ENCODE measurements at regions not wholly inside any gene's neighbourhood (a gene's known extent, or its start where the extent isn't known, plus 50 kb on each side); places are given as distances from the start of the nearest gene placed in this dataset.

DNA sequence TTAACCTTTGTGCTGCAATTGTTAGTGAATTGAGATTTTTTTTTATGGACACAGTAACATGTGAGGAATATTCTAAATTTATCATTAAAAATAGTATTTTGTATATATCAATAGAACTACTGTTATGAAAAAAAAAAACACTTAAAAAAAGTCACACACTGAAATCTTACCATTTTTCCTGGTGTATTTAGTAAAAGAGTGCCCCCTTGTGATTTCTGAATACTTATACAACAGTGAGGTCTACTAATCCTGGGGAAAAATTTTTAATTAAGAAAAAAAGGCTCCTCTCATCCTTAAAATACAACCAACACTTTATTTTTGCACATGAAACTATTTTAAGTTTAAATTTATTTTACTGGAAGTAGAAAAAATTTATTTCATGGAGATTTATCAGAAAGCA is 56.4 kb upstream of the SPOCK3 start:
- DNase-seq, result no peak

DNA sequence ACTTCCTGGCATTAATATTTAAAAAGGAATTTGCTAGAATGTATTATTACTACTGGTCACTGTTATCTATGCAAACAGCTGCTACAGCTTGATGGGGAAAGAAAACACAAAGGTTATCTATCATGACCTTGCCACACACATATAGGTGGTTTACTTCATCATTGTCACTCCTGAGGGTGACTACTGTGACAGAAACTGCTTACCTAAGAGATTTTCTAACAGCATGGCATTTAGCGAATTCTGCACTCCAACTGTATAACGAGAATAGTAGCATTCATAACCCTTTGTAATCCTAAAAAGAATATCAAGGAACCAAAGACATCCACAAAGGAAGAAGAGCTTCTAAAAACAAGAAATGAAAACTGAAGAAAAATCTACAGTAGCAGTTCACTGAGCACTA is 74.6 kb upstream of the SPOCK3 start:
- DNase-seq, result no peak

DNA sequence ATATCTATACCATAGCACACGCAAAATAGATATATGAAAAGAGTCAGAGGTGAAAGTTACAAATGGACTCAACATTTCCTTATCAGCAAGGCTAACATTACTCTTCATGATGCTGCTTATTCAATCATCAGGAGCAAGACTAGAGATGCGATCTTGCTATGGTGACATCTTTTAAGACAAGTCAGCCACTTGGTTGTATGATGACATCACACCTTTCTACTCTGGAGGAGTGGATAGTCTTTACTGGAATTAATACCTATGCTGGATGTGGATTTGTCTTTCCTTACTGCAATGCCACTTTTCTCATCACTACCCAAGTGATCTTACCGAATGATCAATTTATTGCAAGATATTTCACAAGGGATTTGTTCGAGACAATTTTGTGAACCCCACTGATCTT is 87.0 kb upstream of the SPOCK3 start:
- no peak for DNase-seq

DNA sequence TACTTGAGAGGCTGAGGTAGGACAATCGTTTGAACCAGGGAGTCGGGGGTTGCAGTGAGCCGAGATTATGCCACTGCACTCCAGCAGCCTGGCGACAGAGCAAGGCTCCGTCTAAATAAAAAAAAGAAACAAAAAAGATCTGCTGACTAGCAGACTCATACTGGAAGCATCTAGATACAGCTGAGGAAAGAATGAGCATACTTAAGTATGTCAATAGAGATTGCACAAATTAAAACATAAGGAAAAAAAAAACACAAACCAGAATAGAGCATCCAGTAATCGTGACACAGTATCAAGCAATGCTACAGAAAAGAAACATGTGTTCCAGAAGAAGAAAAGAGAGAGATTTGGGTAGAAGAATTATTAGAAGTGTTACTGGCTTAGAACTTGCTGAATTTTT is 105.5 kb upstream of the SPOCK3 start:
- no peak for DNase-seq

DNA sequence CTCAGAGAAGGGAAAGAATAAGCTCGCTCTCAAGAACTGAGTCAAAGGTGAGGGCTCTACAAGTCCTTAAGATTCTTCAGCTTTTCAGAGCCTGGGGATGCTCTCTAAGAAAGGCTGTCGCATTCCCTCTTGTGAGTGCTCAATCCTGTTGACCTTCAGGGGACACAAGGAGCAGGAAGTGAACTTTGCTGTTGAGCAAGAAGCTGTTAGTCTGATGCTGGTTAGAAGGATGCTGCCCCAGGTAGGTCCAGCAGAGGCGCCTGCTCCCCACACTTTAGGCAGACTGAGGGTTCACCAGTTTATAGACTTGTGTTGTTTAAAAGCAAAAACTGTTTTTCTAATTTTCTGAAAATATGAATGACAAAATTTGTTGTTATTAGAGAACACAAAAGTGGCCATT is 125.4 kb upstream of the SPOCK3 start:
- DNase-seq, result no peak

DNA sequence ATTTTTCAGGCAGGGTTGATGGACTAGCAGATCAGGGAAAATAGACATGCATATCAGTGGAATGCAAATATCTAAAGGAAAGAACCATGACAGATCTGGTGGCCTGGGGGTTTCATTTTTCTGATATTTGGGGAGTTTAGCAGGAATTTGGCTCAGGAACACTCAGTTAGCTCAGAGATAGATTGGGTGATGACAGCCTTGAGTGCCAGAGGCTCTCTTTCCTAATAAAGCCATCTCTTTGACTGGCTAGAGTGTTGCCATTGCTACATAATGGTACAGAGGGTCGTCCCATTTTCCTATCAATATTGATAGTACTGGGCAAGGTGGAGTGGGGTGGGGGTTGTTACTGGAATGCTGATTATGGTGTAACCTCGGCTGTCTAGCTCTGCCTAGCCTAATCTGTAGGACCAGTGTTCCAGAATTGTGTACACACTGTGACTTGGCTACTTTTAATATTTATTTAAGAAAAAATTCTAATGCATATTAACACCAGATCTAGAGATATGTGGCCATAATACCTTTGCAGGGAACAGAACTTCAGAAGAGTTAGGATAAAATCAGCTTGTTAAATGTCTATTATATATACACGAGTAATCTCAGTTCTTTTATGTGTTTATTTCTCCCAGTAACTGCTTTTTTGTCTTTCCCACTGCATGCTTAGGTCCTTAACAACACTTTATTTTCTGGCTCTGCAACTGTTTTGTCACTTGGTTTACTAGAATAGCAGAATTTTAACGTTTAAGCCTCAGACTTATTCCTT is 145.0 kb upstream of the SPOCK3 start:
- DNase-seq, result no peak

DNA sequence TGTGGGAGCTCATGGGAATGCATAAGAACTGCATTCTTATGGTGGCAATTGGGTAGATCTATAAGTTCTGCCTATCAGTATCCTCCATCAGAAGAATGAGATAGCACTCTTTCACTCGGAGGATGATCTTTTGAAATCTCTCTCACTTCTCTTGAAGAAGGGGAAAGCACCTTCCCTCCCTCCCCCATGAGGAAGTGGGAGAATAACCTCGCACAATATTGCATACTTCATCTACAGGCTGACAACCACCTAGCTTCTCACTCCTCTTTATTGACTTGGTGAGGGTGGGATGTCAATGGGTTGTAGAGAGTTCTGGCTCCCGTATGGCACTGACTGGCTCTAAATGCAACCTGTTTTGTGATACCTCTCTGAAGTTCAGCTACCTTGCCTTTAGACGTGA is 146.7 kb upstream of the SPOCK3 start:
- no peak for DNase-seq

DNA sequence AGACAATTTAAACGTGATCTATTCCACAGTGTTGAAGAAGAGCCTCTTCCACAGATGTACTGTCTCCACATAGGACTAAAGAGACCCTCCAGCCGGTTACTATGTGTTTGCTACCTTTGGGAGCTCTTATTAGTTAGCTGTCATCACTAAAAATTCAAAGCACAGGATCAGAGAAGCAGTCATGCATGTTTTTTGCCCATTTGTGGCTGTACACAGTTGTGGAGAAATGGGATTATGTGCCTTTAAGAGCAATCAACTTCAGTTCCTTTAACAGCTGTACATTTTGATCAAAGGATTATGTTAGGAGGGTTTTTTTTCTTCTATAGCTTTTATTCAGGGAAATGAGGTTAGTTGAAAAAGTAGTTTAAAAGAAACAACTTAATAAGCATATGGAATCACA is 149.0 kb upstream of the SPOCK3 start:
- DNase-seq, result no peak

DNA sequence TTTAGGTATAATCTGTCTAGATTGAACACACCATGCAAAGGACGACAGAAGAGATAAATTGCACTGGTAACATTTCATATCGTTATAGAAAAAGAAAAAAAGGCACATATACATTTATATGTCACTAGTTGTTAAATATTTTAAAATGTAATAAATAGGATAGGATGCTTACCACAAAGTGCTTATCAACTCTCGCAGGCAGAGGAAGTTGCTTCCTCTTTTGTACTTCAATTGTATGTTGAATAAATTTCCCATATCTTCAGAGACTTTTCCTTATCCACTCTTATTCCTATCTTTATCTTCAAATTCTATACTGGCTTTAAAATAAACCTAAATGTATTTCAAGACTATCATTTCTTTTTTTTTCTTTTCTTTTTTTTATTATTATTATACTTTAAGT is 163.3 kb upstream of the SPOCK3 start:
- no peak for DNase-seq

DNA sequence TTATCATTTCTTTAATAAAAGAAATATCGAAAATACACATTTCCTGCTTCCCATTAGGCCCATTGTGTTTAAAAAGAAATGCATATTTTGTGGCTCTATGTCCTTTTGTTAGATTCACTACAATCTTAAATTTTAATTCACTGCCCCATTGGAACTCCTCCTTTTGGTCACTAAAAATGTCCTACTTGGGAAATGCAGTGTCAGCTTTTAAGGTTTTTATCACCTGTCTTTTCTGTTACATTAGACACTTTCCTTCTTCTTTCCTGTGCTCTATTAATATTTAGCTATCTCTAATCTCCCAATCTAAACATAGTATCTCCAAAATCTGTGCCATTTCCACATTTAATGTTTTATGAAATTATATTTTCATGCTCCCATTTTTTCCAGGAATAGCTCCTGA is 164.9 kb upstream of the SPOCK3 start:
- DNase-seq, result no peak

DNA sequence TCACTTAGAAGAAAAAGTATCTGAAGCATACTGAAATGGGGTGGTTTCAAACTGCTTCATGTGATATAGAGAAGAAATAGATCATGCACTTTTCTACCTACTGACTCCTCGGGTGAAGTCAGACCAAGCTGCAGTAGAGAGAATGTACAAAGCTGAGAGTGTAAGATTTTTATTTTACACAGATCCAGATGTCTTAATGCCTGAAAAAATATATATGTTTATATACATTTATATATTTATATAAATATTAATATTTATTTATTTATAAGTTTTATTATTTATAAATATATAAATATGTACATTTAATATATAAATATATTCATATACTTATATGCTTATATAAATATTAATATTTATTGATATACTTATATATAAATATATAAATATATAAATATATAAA is 171.9 kb upstream of the SPOCK3 start:
- DNase-seq, result no peak

DNA sequence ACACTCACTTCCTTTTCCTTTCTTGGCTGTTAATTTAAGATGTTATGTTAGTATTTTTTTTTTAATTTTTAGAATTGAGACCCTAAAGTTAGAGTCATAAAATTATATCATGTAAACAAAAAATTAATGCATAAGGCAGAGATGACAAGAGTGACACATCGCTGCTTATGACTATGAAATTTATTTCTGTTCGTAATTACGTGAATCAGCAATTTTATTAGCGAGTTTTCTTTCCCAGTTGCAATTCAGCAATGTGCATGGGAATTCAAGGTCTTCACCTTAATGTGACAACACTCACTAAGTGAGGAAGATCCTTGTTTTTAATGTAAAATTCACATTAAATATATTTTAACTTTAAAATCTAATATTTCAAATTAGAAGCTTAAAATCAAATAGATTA is 181.2 kb upstream of the SPOCK3 start:
- no peak for DNase-seq

DNA sequence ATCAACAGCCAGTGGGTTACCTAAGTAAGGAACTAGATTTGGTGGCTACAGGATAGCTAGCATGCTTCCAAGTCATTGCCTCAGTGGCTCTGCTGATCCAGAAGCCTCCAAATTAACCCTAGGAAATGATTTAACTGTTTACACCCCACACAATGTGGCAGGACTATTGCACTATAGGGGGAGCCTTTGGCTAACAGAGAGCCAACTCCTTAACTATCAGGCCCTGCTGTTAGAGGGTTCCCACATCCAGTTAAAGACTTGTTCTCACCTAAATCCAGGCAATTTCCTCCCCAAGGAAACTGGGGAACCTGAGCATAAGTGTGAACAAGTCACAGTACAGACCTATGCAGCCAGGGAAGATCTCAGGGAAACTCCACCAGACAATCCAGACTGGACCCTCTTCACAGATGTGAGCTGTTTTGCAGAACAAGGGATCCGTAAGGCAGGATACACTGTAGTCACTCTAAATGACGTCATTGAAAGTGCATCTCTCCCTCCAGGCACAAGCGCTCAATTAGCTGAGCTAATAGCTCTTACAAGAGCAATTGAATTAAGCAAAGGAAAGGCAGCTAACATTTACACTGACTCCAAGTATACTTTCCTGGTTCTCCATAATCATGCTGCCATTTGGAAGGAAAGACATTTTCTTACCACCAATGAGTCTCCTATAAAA is 185.3 kb upstream of the SPOCK3 start:
- no peak for DNase-seq

DNA sequence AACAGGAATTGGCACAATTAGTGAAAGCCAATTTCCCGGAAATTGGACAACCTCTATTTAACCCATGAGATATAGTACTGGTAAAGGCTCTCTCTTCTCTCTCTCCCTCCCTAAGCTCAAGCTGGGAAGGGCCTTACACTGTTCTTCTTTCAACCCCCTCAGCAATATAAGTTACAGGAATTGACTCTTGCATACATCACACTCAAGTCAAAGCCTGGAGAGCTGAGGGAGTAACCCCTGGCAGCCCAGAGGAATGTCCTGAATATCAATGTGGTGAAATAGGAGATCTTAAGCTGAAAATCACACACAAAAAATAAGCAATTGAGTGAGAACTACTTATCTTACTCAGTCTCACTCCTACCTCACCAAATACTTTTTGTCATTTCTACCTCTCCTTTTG is 186.9 kb upstream of the SPOCK3 start:
- DNase-seq, result no peak

DNA sequence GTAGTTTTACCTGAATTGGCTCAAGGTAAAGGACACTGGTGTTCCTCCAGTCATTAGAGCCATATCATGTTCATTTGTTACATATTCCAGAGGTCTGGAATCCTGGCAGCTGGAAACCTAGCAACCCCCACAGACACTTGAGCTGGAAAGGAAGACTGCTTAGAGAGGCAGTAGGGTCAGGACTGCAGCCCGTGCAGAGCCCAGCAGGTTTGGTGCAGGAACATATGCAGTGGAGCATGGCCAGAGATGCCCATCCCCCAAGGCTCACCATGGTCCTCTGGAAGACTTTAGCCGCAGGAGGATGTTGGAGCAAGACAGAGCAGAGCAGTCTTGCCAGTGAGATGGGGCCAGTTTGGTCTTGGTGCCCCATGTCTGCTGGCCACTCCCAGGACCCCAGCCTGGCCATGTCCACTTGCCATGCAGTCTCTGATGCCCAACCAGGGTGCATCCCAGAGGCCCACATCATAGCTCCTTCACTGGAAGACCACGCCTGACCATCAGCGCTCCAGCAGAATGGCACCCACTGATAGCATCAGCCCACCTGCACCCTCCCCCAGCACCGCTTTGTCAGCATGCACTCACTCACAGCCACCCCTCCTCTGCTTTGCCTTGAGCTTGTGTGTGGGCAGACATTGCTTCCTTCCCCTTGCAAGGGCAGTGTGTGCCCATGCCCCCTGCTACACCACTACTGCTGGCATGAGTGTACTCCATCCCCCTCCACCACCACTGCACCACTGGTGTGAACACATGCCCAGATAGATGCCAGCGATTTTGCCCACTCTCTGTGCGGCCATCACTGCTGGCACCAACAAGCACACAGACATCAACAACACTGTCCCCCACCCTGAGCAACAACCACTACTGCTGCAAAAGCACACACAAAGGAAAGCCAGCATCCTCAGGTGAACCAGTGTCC is 190.3 kb upstream of the SPOCK3 start:
- DNase-seq, result peak in 1 of 5 donors; percentile 6

DNA sequence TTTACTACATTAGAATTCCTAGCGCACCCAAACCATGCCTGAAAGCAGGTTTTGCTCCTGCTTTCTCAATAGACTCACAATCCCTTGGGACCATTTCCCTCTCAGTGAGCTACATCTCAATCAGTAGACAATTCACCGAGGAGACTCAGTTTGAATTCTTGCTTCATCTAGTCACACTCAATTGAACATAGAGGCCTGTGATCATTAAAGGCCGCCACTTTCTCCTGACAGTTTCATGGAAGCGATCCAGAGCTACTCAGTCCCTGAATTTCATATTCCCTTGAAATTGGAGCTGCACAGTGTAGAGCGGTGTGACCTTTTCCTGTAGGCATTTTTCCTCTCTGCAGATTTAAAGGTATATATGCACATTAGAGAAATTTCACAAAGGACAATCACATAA is 193.9 kb upstream of the SPOCK3 start:
- DNase-seq, result no peak

DNA sequence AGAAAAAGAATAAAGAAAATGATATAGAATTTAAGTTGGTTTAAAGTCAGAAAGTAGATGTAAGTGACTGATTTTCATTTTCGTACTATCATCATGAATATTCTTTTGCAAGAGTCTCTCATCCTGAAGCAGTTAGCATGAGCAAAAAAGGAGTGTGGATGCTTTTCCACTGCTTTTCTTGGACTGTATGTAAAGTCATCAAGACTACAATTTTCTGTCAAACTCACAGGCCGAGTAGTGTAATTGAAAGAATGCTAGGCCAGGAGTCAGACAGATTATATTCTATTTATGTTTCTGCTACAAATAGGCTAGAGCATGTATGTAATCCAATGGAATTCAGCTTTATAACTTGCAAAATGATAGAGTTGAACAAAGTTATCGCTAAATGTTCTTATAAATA is 197.1 kb upstream of the SPOCK3 start:
- DNase-seq, result no peak

DNA sequence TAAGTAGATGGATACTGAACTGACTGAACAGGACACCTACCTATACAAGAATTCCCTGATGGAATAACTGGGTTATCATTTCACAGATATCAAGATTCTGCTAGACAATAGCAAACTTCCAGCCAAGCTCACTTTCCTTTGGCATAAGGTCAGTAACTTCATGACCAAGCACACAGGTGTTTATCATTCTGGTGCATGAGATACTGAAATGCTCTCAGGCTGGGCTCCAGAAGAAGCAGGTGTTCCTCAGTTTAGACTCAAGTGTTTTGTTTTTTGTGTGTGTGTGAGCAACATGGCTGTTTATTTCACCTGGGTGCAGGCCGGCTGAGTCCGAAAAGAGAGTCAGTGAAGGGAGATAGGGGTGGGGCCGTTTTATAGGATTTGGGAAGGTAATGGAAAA is 201.5 kb upstream of the SPOCK3 start:
- DNase-seq, result no peak

DNA sequence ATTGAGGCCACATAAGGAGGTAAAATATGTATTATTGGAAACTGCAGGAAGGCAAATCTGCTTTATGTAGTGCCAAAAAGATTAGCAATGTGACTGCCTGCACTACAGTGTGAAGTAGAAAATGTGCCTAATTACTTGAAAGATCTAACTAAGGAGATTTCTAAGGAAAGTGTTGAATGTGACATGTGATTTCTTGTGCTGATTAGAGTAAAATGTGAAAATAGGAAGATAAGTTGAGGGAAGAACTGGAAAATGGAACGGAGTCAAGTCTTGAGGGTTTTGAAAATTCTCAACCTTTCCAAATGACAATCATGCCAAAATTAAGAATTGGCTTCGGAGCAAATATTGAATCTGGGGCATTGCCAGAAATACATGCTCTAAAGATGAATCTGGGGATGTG is 209.5 kb upstream of the SPOCK3 start:
- DNase-seq, result no peak

DNA sequence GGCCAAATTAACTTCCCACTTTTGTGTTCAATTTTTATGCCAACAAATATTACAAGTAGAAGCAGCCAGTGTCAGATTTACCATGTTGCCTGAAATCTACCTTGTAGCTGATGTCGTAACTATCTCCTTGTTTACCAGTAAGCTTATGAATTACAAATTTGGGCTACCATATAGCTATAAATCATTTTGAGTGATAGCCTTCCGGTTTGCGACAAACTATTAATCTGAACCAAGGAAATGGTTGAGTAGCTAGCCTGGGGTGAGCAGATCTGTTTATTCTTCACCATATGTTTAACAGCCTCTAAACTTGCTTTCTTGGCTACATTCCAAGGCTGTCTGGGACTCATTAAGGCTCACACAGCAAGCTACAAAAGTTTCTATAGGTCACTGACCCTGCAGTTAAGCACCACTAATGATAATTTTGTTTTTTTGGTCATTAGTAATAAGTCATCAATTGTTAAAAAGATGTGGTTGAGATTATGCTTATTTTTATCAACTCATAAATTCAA is 218.7 kb upstream of the SPOCK3 start:
- DNase-seq, result no peak

DNA sequence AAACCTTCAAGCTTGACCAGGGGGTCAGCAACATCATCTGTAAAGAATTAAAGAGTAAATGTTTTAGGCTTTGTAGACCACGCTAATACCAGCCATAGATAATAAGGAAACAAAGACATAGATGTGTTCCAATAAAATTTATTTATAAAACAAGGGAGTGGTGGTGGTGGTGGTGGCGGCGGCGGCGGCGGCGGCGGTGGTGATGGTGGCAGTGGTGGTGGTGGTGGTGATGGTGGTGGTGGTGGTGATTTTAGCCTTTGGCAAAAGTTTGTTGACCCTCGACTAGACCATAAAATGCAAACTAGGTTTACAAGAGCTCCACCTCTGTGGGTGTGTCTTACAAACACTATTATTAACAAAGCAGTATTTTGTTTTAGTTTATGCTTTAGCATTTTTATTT is 222.3 kb upstream of the SPOCK3 start:
- DNase-seq, result no peak

DNA sequence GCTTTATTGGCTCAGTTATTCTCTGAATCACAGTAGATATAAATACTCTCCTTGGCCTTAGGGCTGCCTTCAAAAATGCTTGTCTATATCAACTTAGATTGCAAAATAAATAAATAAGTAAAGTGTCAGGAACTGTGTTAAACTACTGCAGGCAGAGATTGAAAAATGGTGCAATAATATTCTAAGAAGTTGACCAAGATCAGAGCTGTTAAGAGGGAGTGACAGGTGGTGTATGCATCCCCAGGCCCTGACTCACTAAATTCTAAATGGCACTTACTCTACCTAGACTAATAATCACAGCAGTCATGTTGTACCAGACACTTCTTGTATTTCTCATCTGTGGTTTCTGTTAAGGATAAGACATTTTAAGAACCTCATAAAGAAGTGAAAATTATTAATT is 235.1 kb upstream of the SPOCK3 start:
- no peak for DNase-seq

DNA sequence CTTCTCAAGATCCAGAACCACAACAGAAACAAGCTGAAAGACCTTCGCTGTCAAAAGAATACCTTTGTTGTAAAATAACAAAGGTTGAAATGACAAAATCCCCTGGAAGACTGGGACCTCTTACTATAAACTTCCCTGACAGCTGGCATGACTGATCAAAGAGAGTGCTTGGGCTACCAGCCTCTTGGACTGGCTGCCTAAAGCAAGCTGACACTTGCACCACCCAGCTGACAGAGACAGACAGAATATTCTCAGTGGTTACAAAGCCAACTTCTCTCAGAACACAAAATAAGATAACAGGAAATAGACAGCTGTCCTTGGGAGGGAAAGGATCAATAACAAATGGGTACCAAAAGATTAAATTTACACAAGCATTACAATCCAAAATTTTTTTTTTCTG is 241.7 kb upstream of the SPOCK3 start:
- DNase-seq, result no peak

DNA sequence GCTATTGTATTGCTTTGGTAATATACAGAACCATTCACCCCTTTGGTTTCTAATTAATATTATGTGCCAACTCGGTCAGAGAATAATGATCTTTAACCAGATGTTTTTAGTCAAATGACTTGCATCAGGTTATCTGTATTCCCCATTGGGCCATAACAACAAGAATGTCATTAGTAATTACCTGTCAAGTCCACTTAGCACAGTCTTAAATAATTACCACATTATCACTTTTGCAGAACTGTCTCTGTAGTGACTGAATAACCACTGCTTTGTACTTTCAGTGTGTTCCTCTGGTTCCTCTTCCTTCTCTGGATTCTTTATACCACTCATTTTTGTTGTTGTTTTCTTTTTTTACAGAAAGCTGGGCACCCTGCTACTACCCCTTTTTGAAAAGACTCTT is 257.7 kb upstream of the SPOCK3 start:
- DNase-seq, result no peak
